WTC11 (cell line): ENCODE measurements at regions not wholly inside any gene's neighbourhood (a gene's known extent, or its start where the extent isn't known, plus 50 kb on each side); places are given as distances from the start of the nearest gene placed in this dataset.

Experiments used
- ATAC-seq: fragments of 200-7000 bp; cut with Tn5 transposase; 2 replicates; pipeline ENCODE4 v1.10.0; 2021; ENCODE audit warnings: mild to moderate bottlenecking, moderate library complexity
- CTCF ChIA-PET: fragments of 300-600 bp; sonication (Branson Sonifier 250); formaldehyde crosslinking; loops from one replicate; lab custom pipeline; 2021; ENCODE audit warnings: antibody characterized with exemption; lab: Charles Lee
- POLR2A ChIA-PET: fragments of 350-600 bp; sonication (Branson Sonifier 250); formaldehyde crosslinking; loops from one replicate; lab custom pipeline; 2021; ENCODE audit warnings: antibody characterized with exemption; lab: Charles Lee
- DNase-seq: peaks from one replicate; pipeline ENCODE4 v3.0.0; 2021; ENCODE audit warnings: low spot score
- H3K27ac Mint-ChIP-seq: 2 replicates; pipeline ENCODE4 v1.8.0; 2021; ENCODE audit warnings: mixed read lengths
- H3K27me3 Mint-ChIP-seq: 2 replicates; pipeline ENCODE4 v1.8.0; 2021; ENCODE audit warnings: low read depth, mild to moderate bottlenecking, moderate library complexity, mixed read lengths
- H3K36me3 Mint-ChIP-seq: 2 replicates; pipeline ENCODE4 v1.8.0; 2021; ENCODE audit warnings: mixed read lengths
- H3K4me1 Mint-ChIP-seq: 2 replicates; pipeline ENCODE4 v1.8.0; 2022; ENCODE audit warnings: mixed read lengths
- H3K4me3 Mint-ChIP-seq: 2 replicates; pipeline ENCODE4 v1.8.0; 2021; ENCODE audit warnings: mild to moderate bottlenecking, moderate library complexity, mixed read lengths
- H3K9me3 Mint-ChIP-seq: 2 replicates; pipeline ENCODE4 v1.8.0; 2021; ENCODE audit warnings: mixed read lengths
- CREM ChIP-seq: sonication (generic); formaldehyde crosslinking; IDR thresholded peaks from 2 replicates; pipeline ENCODE4 v1.8.1; 2022; ENCODE audit warnings: mild to moderate bottlenecking, missing genetic modification reagents, moderate library complexity
- FOXK1 ChIP-seq: sonication (generic); formaldehyde crosslinking; IDR thresholded peaks from 2 replicates; pipeline ENCODE4 v1.8.0; 2022; ENCODE audit warnings: mild to moderate bottlenecking, moderate library complexity, missing genetic modification reagents
- GRHL2 ChIP-seq: fragments of 250-450 bp; sonication (Bioruptor Pico); IDR thresholded peaks from 2 replicates; pipeline ENCODE4 v1.8.0; 2022; ENCODE audit warnings: mild to moderate bottlenecking, moderate library complexity; ENCODE audit not compliant: insufficient replicate concordance, severe bottlenecking
- JAZF1 ChIP-seq: fragments of 250-450 bp; sonication (Bioruptor Pico); IDR thresholded peaks from 2 replicates; pipeline ENCODE4 v1.9.0; 2021; ENCODE audit warnings: moderate library complexity, mild to moderate bottlenecking, inconsistent platforms
- SOX15 ChIP-seq: fragments of 250-450 bp; sonication (Bioruptor Pico); IDR thresholded peaks from 2 replicates; pipeline ENCODE4 v1.9.0; 2021; ENCODE audit warnings: mild to moderate bottlenecking
- ZNF263 ChIP-seq: sonication (generic); formaldehyde crosslinking; IDR thresholded peaks from 2 replicates; pipeline ENCODE4 v1.8.1; 2022; ENCODE audit warnings: low read depth, mild to moderate bottlenecking, moderate library complexity, missing genetic modification reagents
- ZNF317 ChIP-seq: sonication (generic); formaldehyde crosslinking; IDR thresholded peaks from 2 replicates; pipeline ENCODE4 v1.8.1; 2023; ENCODE audit warnings: low read depth, mild to moderate bottlenecking, moderate library complexity, missing genetic modification reagents, borderline replicate concordance
- ZNF671 ChIP-seq: fragments of 250-450 bp; sonication (Bioruptor Pico); IDR thresholded peaks from 2 replicates; pipeline ENCODE4 v1.8.0; 2021; ENCODE audit warnings: mild to moderate bottlenecking
- TF ChIP-seq, protein P1 (sequence below): sonication (generic); formaldehyde crosslinking; IDR thresholded peaks from 2 replicates; pipeline ENCODE4 v1.8.1; 2023; ENCODE audit warnings: mild to moderate bottlenecking, missing genetic modification reagents, borderline replicate concordance
- TF ChIP-seq, protein P2 (sequence below): sonication (generic); formaldehyde crosslinking; IDR thresholded peaks from 2 replicates; pipeline ENCODE4 v1.8.0; 2022; ENCODE audit warnings: mild to moderate bottlenecking, missing genetic modification reagents
- TF ChIP-seq, protein P3 (sequence below): sonication (generic); formaldehyde crosslinking; IDR thresholded peaks from 2 replicates; pipeline ENCODE4 v1.8.1; 2023; ENCODE audit warnings: mild to moderate bottlenecking, moderate library complexity, missing genetic modification reagents
- TF ChIP-seq, protein P4 (sequence below): fragments of 250-450 bp; sonication (Bioruptor Pico); IDR thresholded peaks from 2 replicates; pipeline ENCODE4 v1.9.0; 2021; ENCODE audit warnings: mild to moderate bottlenecking
- TF ChIP-seq, protein P5 (sequence below): sonication (generic); formaldehyde crosslinking; IDR thresholded peaks from 2 replicates; pipeline ENCODE4 v1.8.0; 2023; ENCODE audit warnings: missing genetic modification reagents
- TF ChIP-seq, protein P6 (sequence below): sonication (generic); formaldehyde crosslinking; IDR thresholded peaks from 2 replicates; pipeline ENCODE4 v1.8.1; 2022; ENCODE audit warnings: missing genetic modification reagents, borderline replicate concordance
- TF ChIP-seq, protein P7 (sequence below): fragments of 250-450 bp; sonication (Bioruptor Pico); IDR thresholded peaks from 2 replicates; pipeline ENCODE4 v1.8.0; 2021; ENCODE audit warnings: mild to moderate bottlenecking
- TF ChIP-seq, protein P8 (sequence below): fragments of 250-450 bp; sonication (Bioruptor Pico); IDR thresholded peaks from 2 replicates; pipeline ENCODE4 v1.9.0; 2021; ENCODE audit warnings: moderate library complexity, mild to moderate bottlenecking, inconsistent platforms, borderline replicate concordance
- TF ChIP-seq, protein P9 (sequence below): fragments of 250-450 bp; sonication (Bioruptor Pico); conservative IDR thresholded peaks from 2 replicates; pipeline ENCODE4 v1.9.0; 2021; ENCODE audit warnings: mild to moderate bottlenecking

DNA sequence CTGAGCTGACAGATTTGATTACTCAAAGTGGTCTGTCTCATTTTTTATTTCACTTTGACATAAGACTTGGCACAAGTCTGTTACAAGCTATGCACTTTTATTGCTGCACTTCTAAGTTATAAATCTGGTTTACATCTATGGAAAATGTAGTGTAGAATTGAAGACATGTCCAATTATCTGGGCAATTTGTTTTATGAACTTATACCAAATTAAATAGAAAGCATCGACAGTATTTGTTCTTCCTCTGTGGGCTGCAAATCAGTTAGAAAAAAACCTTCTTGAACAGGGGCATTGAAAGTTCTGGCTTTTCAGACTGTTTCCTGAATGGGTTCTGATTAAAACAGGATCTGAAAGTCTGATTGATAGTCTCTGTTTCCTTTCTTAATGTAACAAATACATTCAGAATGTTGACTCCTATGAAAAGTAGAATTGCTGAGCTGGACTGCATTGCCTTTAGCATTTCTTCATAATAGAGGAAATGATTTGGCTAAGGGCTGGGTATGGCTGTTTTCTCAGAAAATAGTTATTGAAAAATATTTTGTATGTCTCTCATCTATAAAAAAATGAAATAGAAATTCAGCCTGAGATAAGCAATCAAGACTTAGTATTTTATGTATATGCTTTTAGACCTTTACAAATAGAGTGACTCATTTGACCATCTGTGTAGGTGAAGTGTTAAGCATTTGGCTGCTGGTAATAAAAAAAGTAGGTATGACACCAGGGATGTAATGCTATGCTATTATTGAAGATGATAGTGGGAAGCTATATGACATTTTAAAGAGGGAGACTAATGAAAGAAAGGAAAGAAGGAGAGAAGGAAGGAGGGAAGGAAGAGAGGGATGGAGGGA lies 210.9 kb upstream of the SPRY2 start (continued):
- TF ChIP-seq, protein P1, sequence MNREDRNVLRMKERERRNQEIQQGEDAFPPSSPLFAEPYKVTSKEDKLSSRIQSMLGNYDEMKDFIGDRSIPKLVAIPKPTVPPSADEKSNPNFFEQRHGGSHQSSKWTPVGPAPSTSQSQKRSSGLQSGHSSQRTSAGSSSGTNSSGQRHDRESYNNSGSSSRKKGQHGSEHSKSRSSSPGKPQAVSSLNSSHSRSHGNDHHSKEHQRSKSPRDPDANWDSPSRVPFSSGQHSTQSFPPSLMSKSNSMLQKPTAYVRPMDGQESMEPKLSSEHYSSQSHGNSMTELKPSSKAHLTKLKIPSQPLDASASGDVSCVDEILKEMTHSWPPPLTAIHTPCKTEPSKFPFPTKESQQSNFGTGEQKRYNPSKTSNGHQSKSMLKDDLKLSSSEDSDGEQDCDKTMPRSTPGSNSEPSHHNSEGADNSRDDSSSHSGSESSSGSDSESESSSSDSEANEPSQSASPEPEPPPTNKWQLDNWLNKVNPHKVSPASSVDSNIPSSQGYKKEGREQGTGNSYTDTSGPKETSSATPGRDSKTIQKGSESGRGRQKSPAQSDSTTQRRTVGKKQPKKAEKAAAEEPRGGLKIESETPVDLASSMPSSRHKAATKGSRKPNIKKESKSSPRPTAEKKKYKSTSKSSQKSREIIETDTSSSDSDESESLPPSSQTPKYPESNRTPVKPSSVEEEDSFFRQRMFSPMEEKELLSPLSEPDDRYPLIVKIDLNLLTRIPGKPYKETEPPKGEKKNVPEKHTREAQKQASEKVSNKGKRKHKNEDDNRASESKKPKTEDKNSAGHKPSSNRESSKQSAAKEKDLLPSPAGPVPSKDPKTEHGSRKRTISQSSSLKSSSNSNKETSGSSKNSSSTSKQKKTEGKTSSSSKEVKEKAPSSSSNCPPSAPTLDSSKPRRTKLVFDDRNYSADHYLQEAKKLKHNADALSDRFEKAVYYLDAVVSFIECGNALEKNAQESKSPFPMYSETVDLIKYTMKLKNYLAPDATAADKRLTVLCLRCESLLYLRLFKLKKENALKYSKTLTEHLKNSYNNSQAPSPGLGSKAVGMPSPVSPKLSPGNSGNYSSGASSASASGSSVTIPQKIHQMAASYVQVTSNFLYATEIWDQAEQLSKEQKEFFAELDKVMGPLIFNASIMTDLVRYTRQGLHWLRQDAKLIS (CRISPR knock-in tag), result no peak
- TF ChIP-seq, protein P2, sequence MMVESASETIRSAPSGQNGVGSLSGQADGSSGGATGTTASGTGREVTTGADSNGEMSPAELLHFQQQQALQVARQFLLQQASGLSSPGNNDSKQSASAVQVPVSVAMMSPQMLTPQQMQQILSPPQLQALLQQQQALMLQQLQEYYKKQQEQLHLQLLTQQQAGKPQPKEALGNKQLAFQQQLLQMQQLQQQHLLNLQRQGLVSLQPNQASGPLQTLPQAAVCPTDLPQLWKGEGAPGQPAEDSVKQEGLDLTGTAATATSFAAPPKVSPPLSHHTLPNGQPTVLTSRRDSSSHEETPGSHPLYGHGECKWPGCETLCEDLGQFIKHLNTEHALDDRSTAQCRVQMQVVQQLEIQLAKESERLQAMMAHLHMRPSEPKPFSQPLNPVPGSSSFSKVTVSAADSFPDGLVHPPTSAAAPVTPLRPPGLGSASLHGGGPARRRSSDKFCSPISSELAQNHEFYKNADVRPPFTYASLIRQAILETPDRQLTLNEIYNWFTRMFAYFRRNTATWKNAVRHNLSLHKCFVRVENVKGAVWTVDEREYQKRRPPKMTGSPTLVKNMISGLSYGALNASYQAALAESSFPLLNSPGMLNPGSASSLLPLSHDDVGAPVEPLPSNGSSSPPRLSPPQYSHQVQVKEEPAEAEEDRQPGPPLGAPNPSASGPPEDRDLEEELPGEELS (CRISPR knock-in tag), result no peak
- no peak for TF ChIP-seq ZNF263 (CRISPR knock-in tag)
- TF ChIP-seq, protein P3, sequence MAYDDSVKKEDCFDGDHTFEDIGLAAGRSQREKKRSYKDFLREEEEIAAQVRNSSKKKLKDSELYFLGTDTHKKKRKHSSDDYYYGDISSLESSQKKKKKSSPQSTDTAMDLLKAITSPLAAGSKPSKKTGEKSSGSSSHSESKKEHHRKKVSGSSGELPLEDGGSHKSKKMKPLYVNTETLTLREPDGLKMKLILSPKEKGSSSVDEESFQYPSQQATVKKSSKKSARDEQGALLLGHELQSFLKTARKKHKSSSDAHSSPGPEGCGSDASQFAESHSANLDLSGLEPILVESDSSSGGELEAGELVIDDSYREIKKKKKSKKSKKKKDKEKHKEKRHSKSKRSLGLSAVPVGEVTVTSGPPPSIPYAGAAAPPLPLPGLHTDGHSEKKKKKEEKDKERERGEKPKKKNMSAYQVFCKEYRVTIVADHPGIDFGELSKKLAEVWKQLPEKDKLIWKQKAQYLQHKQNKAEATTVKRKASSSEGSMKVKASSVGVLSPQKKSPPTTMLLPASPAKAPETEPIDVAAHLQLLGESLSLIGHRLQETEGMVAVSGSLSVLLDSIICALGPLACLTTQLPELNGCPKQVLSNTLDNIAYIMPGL (CRISPR knock-in tag), result no peak
- TF ChIP-seq GRHL2, result no peak
- TF ChIP-seq, protein P4, sequence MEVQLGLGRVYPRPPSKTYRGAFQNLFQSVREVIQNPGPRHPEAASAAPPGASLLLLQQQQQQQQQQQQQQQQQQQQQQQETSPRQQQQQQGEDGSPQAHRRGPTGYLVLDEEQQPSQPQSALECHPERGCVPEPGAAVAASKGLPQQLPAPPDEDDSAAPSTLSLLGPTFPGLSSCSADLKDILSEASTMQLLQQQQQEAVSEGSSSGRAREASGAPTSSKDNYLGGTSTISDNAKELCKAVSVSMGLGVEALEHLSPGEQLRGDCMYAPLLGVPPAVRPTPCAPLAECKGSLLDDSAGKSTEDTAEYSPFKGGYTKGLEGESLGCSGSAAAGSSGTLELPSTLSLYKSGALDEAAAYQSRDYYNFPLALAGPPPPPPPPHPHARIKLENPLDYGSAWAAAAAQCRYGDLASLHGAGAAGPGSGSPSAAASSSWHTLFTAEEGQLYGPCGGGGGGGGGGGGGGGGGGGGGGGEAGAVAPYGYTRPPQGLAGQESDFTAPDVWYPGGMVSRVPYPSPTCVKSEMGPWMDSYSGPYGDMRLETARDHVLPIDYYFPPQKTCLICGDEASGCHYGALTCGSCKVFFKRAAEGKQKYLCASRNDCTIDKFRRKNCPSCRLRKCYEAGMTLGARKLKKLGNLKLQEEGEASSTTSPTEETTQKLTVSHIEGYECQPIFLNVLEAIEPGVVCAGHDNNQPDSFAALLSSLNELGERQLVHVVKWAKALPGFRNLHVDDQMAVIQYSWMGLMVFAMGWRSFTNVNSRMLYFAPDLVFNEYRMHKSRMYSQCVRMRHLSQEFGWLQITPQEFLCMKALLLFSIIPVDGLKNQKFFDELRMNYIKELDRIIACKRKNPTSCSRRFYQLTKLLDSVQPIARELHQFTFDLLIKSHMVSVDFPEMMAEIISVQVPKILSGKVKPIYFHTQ (CRISPR knock-in tag), result no peak
- TF ChIP-seq, protein P5, sequence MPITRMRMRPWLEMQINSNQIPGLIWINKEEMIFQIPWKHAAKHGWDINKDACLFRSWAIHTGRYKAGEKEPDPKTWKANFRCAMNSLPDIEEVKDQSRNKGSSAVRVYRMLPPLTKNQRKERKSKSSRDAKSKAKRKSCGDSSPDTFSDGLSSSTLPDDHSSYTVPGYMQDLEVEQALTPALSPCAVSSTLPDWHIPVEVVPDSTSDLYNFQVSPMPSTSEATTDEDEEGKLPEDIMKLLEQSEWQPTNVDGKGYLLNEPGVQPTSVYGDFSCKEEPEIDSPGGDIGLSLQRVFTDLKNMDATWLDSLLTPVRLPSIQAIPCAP, result no peak
- TF ChIP-seq, all 79 proteins: peak for 0

DNA sequence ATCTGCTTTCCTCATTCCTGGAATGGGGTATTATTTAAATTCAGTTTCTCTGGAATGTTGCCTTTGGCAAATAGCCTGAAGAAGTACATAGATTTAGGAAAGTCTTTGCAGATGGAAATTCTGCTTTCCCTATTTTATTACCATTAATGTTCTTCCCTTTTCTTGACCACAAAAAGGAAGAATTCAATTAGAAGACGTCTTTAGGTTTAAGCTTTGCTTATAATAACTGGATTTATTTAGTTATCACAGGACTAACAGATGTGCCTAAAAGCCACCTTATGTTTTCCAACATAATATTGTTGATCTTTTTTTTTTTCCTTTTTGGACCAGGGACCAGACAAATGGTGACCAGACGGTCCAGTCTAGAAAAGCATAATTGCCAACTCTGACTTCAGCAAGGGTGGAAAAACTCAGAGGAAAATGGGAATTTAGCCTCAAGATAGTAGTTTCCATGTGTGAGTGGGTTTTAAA lies 210.1 kb upstream of the SPRY2 start:
- Mint-ChIP-seq H3K27me3 (no peaks in the 10 kb centered on the region), H3K9me3 (no peaks in the 10 kb centered on the region), H3K4me3 (no peak overlapping the region), H3K36me3 (no peaks in the 10 kb centered on the region), H3K27ac (no peak overlapping the region), H3K4me1 (peaks cover 22% of the 10 kb centered on the region)
- ChIA-PET CTCF (no interaction called here), POLR2A (no interaction called here)
- no peak for ATAC-seq
- TF ChIP-seq, protein P6, sequence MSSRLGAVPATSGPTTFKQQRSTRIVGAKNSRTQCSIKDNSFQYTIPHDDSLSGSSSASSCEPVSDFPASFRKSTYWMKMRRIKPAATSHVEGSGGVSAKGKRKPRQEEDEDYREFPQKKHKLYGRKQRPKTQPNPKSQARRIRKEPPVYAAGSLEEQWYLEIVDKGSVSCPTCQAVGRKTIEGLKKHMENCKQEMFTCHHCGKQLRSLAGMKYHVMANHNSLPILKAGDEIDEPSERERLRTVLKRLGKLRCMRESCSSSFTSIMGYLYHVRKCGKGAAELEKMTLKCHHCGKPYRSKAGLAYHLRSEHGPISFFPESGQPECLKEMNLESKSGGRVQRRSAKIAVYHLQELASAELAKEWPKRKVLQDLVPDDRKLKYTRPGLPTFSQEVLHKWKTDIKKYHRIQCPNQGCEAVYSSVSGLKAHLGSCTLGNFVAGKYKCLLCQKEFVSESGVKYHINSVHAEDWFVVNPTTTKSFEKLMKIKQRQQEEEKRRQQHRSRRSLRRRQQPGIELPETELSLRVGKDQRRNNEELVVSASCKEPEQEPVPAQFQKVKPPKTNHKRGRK (CRISPR knock-in tag), result no peak
- TF ChIP-seq ZNF317 (no peak), JAZF1 (no peak), FOXK1 (CRISPR knock-in tag) (no peak), SOX15 (CRISPR knock-in tag) (no peak), ZNF671 (CRISPR knock-in tag) (no peak), CREM (CRISPR knock-in tag) (no peak)
- TF ChIP-seq, protein P7, sequence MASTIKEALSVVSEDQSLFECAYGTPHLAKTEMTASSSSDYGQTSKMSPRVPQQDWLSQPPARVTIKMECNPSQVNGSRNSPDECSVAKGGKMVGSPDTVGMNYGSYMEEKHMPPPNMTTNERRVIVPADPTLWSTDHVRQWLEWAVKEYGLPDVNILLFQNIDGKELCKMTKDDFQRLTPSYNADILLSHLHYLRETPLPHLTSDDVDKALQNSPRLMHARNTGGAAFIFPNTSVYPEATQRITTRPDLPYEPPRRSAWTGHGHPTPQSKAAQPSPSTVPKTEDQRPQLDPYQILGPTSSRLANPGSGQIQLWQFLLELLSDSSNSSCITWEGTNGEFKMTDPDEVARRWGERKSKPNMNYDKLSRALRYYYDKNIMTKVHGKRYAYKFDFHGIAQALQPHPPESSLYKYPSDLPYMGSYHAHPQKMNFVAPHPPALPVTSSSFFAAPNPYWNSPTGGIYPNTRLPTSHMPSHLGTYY, result no peak
- TF ChIP-seq, protein P8, sequence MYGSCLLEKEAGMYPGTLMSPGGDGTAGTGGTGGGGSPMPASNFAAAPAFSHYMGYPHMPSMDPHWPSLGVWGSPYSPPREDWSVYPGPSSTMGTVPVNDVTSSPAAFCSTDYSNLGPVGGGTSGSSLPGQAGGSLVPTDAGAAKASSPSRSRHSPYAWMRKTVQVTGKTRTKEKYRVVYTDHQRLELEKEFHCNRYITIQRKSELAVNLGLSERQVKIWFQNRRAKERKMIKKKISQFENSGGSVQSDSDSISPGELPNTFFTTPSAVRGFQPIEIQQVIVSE, result no peak
- TF ChIP-seq, protein P9, sequence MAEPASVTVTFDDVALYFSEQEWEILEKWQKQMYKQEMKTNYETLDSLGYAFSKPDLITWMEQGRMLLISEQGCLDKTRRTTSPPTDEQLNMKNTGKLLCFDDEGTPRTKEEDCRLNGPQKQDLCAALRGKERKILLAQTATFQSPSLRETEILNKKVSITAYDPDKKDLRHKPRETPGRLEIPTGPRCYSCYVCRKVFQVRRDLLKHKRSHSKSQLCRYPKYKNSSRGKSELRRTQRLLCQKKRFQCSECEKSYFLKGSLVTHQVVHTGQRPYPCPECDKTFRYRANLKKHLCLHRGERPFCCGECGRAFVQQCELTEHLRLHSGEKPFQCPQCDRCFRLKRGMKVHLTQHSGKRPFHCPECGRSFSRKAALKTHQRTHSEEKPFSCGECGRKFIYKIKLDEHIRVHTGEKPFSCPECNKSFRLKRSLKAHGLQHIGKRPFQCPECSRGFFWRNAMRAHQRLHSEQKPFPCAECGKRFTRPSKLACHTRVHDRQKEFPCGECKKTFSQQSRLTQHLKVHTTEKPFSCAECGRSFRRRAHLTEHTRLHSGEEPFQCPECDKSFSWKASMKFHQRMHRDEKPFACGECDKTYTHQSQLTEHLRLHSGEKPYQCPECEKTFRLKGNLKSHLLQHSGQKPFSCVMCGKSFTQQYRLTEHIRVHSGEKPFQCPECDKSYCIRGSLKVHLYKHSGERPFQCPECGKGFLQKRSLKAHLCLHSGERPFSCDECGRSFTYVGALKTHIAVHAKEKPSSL (CRISPR knock-in tag), result no peak
- no peak for DNase-seq
